ENCODE measurements at regions not wholly inside any gene's neighbourhood (a gene's known extent, or its start where the extent isn't known, plus 50 kb on each side); places are given as distances from the start of the nearest gene placed in this dataset.

DNA sequence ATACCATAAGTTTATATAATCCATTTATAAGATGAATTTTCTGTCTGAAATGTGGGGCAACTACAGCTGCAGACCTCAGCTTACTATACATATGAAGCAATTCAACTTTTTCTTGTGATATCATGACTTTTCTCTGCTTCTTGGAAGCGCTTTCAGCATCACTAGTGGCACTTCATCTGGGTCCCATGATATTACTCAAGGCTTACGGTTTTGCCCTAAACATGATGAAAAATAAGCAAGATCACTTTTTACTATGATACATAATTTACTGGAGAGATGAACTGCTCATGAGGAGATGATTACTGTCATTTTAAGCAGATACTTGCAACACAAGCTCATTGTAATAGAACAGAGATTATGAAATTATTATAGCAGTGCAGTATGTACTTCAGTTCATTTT, 258.0 kb upstream of the ZSWIM2 start:
- TF ChIP-seq POLR2A (IDR thresholded peaks at IDR 0.05): no peak
- no peak for TF ChIP-seq EP300 (IDR thresholded peaks at IDR 0.05)
- TF ChIP-seq POLR2AphosphoS5 (IDR thresholded peaks at IDR 0.05): no peak
- TF ChIP-seq, protein P1, sequence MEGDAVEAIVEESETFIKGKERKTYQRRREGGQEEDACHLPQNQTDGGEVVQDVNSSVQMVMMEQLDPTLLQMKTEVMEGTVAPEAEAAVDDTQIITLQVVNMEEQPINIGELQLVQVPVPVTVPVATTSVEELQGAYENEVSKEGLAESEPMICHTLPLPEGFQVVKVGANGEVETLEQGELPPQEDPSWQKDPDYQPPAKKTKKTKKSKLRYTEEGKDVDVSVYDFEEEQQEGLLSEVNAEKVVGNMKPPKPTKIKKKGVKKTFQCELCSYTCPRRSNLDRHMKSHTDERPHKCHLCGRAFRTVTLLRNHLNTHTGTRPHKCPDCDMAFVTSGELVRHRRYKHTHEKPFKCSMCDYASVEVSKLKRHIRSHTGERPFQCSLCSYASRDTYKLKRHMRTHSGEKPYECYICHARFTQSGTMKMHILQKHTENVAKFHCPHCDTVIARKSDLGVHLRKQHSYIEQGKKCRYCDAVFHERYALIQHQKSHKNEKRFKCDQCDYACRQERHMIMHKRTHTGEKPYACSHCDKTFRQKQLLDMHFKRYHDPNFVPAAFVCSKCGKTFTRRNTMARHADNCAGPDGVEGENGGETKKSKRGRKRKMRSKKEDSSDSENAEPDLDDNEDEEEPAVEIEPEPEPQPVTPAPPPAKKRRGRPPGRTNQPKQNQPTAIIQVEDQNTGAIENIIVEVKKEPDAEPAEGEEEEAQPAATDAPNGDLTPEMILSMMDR (IDR thresholded peaks at IDR 0.05): no peak
- DNase-seq: no peak
- WGBS, 5 donors: 79 to 86% (median 81%) methylated on average over 2 of the region's 2 CpGs
- no peaks in the 10 kb centered on the region for H3K9me3 ChIP-seq
- intact Hi-C loops (cut with DNase I; ENCODE audit: low total_unique reads): no loop called here
- no peaks in the 10 kb centered on the region for H3K4me1 ChIP-seq
- H3K36me3 ChIP-seq: no peaks in the 10 kb centered on the region
- no peak overlapping the region for H3K4me3 ChIP-seq
- no peak overlapping the region for H3K27ac ChIP-seq
- H3K27me3 ChIP-seq: no peaks in the 10 kb centered on the region

DNA sequence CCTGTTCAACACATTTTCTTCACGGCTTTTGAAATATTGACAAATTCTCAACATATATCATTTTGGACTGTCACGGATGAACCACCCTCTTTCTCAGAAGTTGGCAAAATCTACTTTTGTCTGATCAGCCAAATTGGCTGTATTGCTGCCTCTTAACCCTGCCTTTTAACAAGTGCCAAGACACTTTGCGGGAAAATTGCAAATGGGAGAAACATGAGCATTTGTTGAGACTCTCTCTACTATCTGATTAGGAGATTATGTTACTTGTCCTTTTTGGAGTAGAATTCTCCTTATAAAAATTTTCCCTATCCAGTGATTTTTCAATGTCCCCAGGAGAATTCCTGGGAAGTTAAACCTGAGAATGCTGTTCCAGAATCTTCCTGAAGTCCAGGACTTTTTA, 256.2 kb upstream of the ZSWIM2 start:
- WGBS, 5 donors: 85 to 92% (median 88%) methylated on average over 3 of the region's 3 CpGs
- Histone ChIP-seq H3K9me3 (no peaks in the 10 kb centered on the region), H3K27me3 (no peaks in the 10 kb centered on the region), H3K36me3 (no peaks in the 10 kb centered on the region), H3K4me3 (no peak overlapping the region), H3K4me1 (no peaks in the 10 kb centered on the region), H3K27ac (no peak overlapping the region)
- DNase-seq: no peak
- intact Hi-C loops (cut with DNase I; ENCODE audit: low total_unique reads): no loop called here
- TF ChIP-seq, protein P1 (IDR thresholded peaks at IDR 0.05): no peak
- TF ChIP-seq POLR2AphosphoS5 (IDR thresholded peaks at IDR 0.05) (no peak), POLR2A (IDR thresholded peaks at IDR 0.05) (no peak), EP300 (IDR thresholded peaks at IDR 0.05) (no peak)

DNA sequence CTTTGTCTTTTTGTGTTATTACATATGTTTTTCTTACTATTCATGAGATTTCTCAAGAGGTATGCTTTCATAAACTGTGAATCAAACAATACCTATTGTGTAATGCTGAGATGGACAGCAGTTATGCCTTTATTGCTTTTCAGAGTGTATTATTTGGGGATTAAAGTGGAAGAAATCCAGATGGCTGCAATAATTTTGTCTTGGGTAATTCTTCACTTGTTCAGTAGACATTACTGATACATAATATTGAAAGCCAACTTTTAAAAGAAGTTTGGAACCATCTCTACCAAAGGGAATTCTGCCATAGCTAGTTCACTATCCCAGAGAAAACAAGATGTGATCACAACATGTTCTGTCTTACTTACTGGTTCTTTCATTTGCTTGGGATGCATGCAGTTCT, 253.4 kb upstream of the ZSWIM2 start:
- Histone ChIP-seq H3K27ac (no peak overlapping the region), H3K4me1 (no peaks in the 10 kb centered on the region), H3K4me3 (no peak overlapping the region), H3K9me3 (no peaks in the 10 kb centered on the region), H3K27me3 (no peaks in the 10 kb centered on the region), H3K36me3 (no peaks in the 10 kb centered on the region)
- intact Hi-C loops (cut with DNase I; ENCODE audit: low total_unique reads): no loop called here
- no peak for DNase-seq
- TF ChIP-seq, protein P1 (IDR thresholded peaks at IDR 0.05): no peak
- TF ChIP-seq EP300 (IDR thresholded peaks at IDR 0.05) (no peak), POLR2AphosphoS5 (IDR thresholded peaks at IDR 0.05) (no peak), POLR2A (IDR thresholded peaks at IDR 0.05) (no peak)

DNA sequence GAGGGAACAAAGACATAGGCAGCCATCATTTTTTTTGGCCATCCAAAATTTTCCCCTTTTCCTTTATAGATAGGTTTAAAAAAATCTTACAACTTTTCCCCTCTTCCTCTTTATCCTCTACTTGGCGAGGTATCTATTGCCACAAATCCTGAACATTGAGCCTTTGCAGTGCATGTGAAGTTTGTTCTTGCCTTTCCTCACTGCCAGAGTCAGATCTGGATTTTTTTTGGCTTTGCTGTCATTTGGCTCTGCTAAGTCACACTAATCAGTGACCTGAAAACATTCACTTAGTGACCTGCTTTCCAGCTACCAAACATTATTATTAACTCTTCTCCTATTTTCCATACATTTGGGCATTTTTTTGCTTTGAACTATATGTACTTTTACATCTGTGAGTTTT, 249.2 kb upstream of the ZSWIM2 start:
- Histone ChIP-seq H3K27me3 (no peaks in the 10 kb centered on the region), H3K9me3 (no peaks in the 10 kb centered on the region), H3K4me3 (no peak overlapping the region), H3K27ac (no peak overlapping the region), H3K36me3 (no peaks in the 10 kb centered on the region), H3K4me1 (no peaks in the 10 kb centered on the region)
- TF ChIP-seq, protein P1 (IDR thresholded peaks at IDR 0.05): no peak
- TF ChIP-seq EP300 (IDR thresholded peaks at IDR 0.05) (no peak), POLR2AphosphoS5 (IDR thresholded peaks at IDR 0.05) (no peak), POLR2A (IDR thresholded peaks at IDR 0.05) (no peak)
- WGBS, 5 donors: 62 to 81% (median 77%) methylated on average over 1 of the region's 1 CpG
- DNase-seq: no peak
- intact Hi-C loops (cut with DNase I; ENCODE audit: low total_unique reads): no loop called here
